Epithelial cell of esophagus (primary cell): ENCODE measurements at regions not wholly inside any gene's neighbourhood (a gene's known extent, or its start where the extent isn't known, plus 50 kb on each side); places are given as distances from the start of the nearest gene placed in this dataset.
"Not testable (repeated sequence)": the region's sequence is repeated elsewhere in the genome, so short reads cannot be mapped to it uniquely, and the experiment has no call there.

ENCODE experiments used
- DNase-seq: peaks from one replicate; pipeline ENCODE4 v3.0.0; 2010; ENCODE audit warnings: low read depth
- H3K4me3 ChIP-seq: 2 replicates; pipeline ENCODE4 v1.5.1; 2011; ENCODE audit warnings: mild to moderate bottlenecking, low read length, control low read depth
- TF ChIP-seq, protein P1 (sequence below): IDR thresholded peaks from 2 replicates; pipeline ENCODE4 v1.5.1; 2011; ENCODE audit warnings: low read depth, mild to moderate bottlenecking, low read length, control low read depth, inconsistent platforms; ENCODE audit not compliant: insufficient read depth; ENCODE audit errors: missing control alignments

DNA sequence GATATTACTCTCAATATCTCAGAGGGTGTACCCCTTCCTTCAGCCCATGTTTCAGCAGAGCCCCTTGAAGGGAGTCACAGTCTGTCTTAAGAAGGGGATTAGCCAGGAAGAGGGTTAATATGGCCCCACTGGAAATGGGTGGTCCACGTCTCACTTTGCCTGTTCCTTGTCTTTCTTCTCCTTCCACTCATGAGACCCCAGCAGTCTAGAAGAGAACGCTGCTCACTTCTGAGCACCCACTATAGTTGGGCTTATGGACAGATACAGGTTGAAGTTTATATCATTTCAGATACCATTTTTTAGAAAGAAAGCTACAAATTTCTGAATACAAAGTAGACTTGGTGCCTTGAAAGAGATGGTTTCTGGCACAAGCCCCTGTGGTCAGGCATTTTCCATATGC lies 139.3 kb upstream of the API5 start:
- H3K4me3 ChIP-seq: no peak overlapping the region
- DNase-seq: no peak
- TF ChIP-seq, protein P1, sequence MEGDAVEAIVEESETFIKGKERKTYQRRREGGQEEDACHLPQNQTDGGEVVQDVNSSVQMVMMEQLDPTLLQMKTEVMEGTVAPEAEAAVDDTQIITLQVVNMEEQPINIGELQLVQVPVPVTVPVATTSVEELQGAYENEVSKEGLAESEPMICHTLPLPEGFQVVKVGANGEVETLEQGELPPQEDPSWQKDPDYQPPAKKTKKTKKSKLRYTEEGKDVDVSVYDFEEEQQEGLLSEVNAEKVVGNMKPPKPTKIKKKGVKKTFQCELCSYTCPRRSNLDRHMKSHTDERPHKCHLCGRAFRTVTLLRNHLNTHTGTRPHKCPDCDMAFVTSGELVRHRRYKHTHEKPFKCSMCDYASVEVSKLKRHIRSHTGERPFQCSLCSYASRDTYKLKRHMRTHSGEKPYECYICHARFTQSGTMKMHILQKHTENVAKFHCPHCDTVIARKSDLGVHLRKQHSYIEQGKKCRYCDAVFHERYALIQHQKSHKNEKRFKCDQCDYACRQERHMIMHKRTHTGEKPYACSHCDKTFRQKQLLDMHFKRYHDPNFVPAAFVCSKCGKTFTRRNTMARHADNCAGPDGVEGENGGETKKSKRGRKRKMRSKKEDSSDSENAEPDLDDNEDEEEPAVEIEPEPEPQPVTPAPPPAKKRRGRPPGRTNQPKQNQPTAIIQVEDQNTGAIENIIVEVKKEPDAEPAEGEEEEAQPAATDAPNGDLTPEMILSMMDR: no peak

DNA sequence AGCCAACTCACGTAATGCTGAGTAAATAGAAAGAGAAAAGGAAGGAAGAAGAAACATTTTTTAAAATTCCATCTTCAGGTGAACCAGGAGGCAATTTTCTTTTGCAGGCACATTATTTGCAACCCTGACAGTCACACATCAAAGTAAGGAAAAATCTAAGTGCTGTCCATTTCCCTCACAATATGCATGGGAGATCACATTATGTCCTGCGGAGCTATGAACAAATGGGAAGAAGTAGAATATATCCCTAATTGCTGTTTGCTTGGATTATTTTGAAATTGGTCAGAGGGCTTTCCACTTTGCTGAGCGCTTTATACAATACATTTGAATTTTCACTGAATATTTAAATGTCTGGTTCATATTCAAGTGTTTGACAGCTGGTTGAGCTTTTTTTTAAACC lies 133.8 kb upstream of the API5 start:
- TF ChIP-seq, protein P1: no peak
- no peak overlapping the region for H3K4me3 ChIP-seq
- DNase-seq: no peak

DNA sequence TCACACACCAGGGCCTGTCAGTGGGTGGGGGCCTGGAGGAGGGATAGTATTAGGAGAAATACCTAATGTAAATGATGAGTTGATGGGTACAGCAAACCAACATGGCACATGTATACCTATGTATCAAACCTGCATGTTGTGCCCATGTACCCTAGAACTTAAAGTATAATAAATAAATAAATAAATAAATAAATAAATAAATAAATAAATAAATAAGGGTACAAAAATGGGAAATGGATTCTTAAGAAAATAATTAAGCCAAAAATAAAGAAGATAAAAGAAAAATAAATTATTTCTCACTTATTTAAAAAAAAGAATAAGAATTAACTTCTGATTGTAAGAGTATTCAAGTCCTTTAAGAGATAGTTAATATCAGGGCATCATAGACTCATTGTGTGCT lies 117.3 kb upstream of the API5 start:
- DNase-seq, H3K4me3 ChIP-seq: not testable (repeated sequence)

DNA sequence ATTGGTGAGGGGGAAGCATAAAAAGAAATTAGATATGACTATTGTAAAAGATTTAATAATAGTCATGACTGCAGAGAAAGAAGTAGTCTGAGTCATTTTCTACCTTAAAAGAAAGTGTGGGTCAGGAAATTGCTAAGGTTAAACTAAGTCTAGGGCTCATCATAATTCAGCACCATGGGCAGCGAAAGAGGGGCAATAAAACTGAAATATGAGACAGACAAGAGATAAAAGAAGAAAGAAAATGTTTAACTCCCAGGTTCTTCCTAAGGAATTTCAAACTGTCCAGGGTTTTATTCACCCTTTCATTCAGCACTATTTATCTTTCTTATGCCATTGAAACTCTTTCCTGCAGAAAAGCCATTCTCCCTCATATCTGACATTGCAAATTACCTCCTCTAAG lies 114.4 kb upstream of the API5 start:
- no peak overlapping the region for H3K4me3 ChIP-seq
- TF ChIP-seq, protein P1: no peak
- no peak for DNase-seq

DNA sequence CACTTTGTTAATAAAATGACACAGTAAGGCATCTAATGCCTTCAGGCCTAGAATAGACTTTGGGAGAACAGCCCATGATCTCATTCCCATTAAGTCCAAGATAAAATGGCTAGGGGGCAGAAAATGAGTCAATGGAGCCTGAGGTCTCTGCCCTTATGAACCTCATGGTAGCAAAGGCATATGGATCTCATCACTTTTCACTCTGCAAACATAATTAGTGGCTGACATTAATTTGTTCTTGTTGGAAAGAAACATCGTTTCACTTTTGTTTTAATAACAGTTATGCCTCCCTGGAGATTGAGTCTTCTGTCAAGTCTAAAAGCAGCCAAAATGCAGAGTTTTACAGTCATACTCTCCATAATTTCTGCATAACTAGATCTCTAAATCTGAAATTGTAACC lies 111.8 kb upstream of the API5 start:
- no peak for DNase-seq
- TF ChIP-seq, protein P1: no peak
- H3K4me3 ChIP-seq: no peak overlapping the region

DNA sequence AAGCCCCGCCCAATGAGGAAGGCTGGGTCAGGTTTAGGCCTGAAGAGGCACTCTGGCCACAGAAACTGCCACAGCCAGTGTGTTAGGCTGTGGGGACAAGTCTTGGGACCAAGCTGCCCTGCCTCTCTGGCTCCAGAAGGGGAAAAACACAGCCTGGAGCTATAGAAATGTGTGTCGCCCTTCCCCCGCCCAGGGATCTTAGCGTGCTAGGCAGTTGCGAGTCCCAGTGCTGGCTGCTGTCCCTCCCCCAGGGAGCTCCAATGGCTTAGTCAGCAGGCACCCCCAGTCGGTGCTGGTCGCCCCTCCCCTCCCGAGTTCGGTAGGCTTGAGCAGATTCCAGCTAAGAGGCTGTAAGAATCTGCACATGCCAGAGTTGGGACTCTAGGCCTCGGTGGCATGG lies 99.5 kb upstream of the API5 start:
- no peak overlapping the region for H3K4me3 ChIP-seq
- TF ChIP-seq, protein P1: no peak
- DNase-seq: no peak

DNA sequence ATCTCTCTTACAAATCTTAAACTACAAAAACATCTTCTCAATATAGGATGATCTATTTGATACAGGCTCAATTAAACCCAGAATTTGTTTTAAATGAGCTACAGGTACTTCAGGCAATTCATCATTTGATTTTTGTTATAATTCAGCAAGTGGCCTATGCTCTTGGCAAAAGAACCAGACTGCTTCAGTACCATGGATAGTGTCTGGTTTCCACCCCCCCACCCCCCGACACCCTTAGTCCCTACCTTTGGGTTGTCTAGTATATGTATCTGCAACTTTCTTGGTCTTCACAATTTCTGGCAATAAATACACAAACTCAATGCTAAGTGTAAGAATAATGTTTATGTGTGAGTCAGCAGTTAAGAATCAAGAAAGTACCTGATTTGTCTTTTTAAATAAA lies 97.3 kb upstream of the API5 start:
- H3K4me3 ChIP-seq: no peak overlapping the region
- no peak for DNase-seq
- TF ChIP-seq, protein P1: no peak

DNA sequence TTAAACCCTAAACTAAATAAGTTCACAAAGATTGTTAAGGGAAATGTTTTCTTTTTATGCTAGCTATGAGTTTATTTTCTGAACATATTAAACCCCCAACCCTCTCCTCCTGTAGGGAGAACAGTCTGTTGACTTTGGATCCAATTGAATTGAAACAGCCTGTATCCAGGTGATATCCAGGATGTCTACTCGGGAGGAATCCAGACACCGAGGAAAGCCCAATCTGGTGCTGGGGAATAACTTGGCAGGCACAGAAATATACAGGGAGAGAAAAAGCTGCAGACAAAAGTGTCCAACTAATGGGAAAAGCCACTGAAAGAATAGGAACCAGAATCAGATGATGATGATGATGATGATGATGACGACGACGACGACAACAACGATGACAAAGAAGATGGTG lies 93.9 kb upstream of the API5 start:
- TF ChIP-seq, protein P1: no peak
- no peak overlapping the region for H3K4me3 ChIP-seq
- DNase-seq: no peak
